T-helper 1 cell treated with Interleukin-12 subunit alpha and Interleukin-12 subunit beta and Interleukin-4 antibody, amounts not matched to agents 30 μg/mL and 1 μg/mL, for 36 hours (primary cell): ENCODE measurements at regions not wholly inside any gene's neighbourhood (a gene's known extent, or its start where the extent isn't known, plus 50 kb on each side); places are given as distances from the start of the nearest gene placed in this dataset.
"Not testable (repeated sequence)": the region's sequence is repeated elsewhere in the genome, so short reads cannot be mapped to it uniquely, and the experiment has no call there.

Source experiments
- H3K27ac Mint-ChIP-seq: one replicate; pipeline ENCODE4 v1.8.0; 2021; ENCODE audit warnings: mild to moderate bottlenecking, mixed read lengths
- H3K27me3 Mint-ChIP-seq: one replicate; pipeline ENCODE4 v1.8.0; 2021; ENCODE audit warnings: low read depth, mixed read lengths
- H3K36me3 Mint-ChIP-seq: one replicate; pipeline ENCODE4 v1.8.0; 2021; ENCODE audit warnings: low read depth, mixed read lengths
- H3K4me1 Mint-ChIP-seq: one replicate; pipeline ENCODE4 v1.8.0; 2021; ENCODE audit warnings: low read depth, mixed read lengths
- H3K4me3 Mint-ChIP-seq: one replicate; pipeline ENCODE4 v1.8.0; 2021; ENCODE audit warnings: mild to moderate bottlenecking, moderate library complexity, mixed read lengths
- H3K9me3 Mint-ChIP-seq: one replicate; pipeline ENCODE4 v1.8.0; 2021; ENCODE audit warnings: mixed read lengths

GRCh38 chr6:8831366-8832152 lies 396.2 kb upstream of the SLC35B3 start:
- H3K4me3 Mint-ChIP-seq, result no peak overlapping the region
- no peak overlapping the region for H3K27ac Mint-ChIP-seq
- no peaks in the 10 kb centered on the region for H3K36me3 Mint-ChIP-seq
- H3K9me3 Mint-ChIP-seq, result no peaks in the 10 kb centered on the region
- no peaks in the 10 kb centered on the region for H3K4me1 Mint-ChIP-seq
- no peaks in the 10 kb centered on the region for H3K27me3 Mint-ChIP-seq

GRCh38 chr6:8830794-8831193 lies 395.4 kb upstream of the SLC35B3 start:
- Mint-ChIP-seq H3K9me3 (no peaks in the 10 kb centered on the region), H3K4me3 (no peak overlapping the region), H3K4me1 (no peaks in the 10 kb centered on the region), H3K27me3 (no peaks in the 10 kb centered on the region), H3K27ac (no peak overlapping the region), H3K36me3 (no peaks in the 10 kb centered on the region)

GRCh38 chr6:8829796-8830195 lies 394.5 kb upstream of the SLC35B3 start:
- Mint-ChIP-seq H3K4me3 (no peak overlapping the region), H3K27ac (no peak overlapping the region), H3K27me3 (no peaks in the 10 kb centered on the region), H3K9me3 (no peaks in the 10 kb centered on the region), H3K36me3 (no peaks in the 10 kb centered on the region), H3K4me1 (no peaks in the 10 kb centered on the region)

- H3K27ac Mint-ChIP-seq, result no peak overlapping the region
- H3K4me1 Mint-ChIP-seq, result no peaks in the 10 kb centered on the region
- no peak overlapping the region for H3K4me3 Mint-ChIP-seq
- H3K36me3 Mint-ChIP-seq, result no peaks in the 10 kb centered on the region
- no peaks in the 10 kb centered on the region for H3K27me3 Mint-ChIP-seq
- no peaks in the 10 kb centered on the region for H3K9me3 Mint-ChIP-seq
These were observed 394.0 kb upstream of the SLC35B3 start for GRCh38 chr6:8829296-8829695.

- Mint-ChIP-seq H3K9me3 (no peaks in the 10 kb centered on the region), H3K36me3 (no peaks in the 10 kb centered on the region), H3K27ac (no peak overlapping the region), H3K4me3 (no peak overlapping the region), H3K4me1 (no peaks in the 10 kb centered on the region), H3K27me3 (no peaks in the 10 kb centered on the region)
These were observed 393.0 kb upstream of the SLC35B3 start for GRCh38 chr6:8828376-8828775.

- H3K9me3 Mint-ChIP-seq, result no peaks in the 10 kb centered on the region
- no peaks in the 10 kb centered on the region for H3K4me1 Mint-ChIP-seq
- H3K27me3 Mint-ChIP-seq, result no peaks in the 10 kb centered on the region
- H3K4me3 Mint-ChIP-seq, result no peak overlapping the region
- H3K36me3 Mint-ChIP-seq, result no peaks in the 10 kb centered on the region
- no peak overlapping the region for H3K27ac Mint-ChIP-seq
These were observed 390.4 kb upstream of the SLC35B3 start for GRCh38 chr6:8825726-8826125.

GRCh38 chr6:8821981-8822381 lies 386.6 kb upstream of the SLC35B3 start:
- H3K36me3 Mint-ChIP-seq, result no peaks in the 10 kb centered on the region
- H3K27ac Mint-ChIP-seq, result no peak overlapping the region
- no peak overlapping the region for H3K4me3 Mint-ChIP-seq
- no peaks in the 10 kb centered on the region for H3K27me3 Mint-ChIP-seq
- no peaks in the 10 kb centered on the region for H3K4me1 Mint-ChIP-seq
- H3K9me3 Mint-ChIP-seq, result no peaks in the 10 kb centered on the region

GRCh38 chr6:8820313-8820712 lies 385.0 kb upstream of the SLC35B3 start:
- Mint-ChIP-seq H3K36me3 (no peaks in the 10 kb centered on the region), H3K4me1 (no peaks in the 10 kb centered on the region), H3K9me3 (no peaks in the 10 kb centered on the region), H3K4me3 (no peak overlapping the region), H3K27ac (no peak overlapping the region), H3K27me3 (no peaks in the 10 kb centered on the region)

GRCh38 chr6:8819446-8819845 lies 384.1 kb upstream of the SLC35B3 start:
- H3K36me3 Mint-ChIP-seq, result no peaks in the 10 kb centered on the region
- H3K4me1 Mint-ChIP-seq, result no peaks in the 10 kb centered on the region
- no peaks in the 10 kb centered on the region for H3K9me3 Mint-ChIP-seq
- no peak overlapping the region for H3K4me3 Mint-ChIP-seq
- no peak overlapping the region for H3K27ac Mint-ChIP-seq
- H3K27me3 Mint-ChIP-seq, result no peaks in the 10 kb centered on the region

- H3K9me3 Mint-ChIP-seq, result no peaks in the 10 kb centered on the region
- no peaks in the 10 kb centered on the region for H3K4me1 Mint-ChIP-seq
- H3K27ac Mint-ChIP-seq, result no peak overlapping the region
- no peak overlapping the region for H3K4me3 Mint-ChIP-seq
- H3K27me3 Mint-ChIP-seq, result no peaks in the 10 kb centered on the region
- no peaks in the 10 kb centered on the region for H3K36me3 Mint-ChIP-seq
These were observed 379.2 kb upstream of the SLC35B3 start for GRCh38 chr6:8814440-8815000.

GRCh38 chr6:8810325-8810724 lies 375.0 kb upstream of the SLC35B3 start:
- H3K9me3 Mint-ChIP-seq, result no peaks in the 10 kb centered on the region
- no peaks in the 10 kb centered on the region for H3K36me3 Mint-ChIP-seq
- H3K4me1 Mint-ChIP-seq, result no peaks in the 10 kb centered on the region
- H3K27me3 Mint-ChIP-seq, result no peaks in the 10 kb centered on the region
- no peak overlapping the region for H3K4me3 Mint-ChIP-seq
- H3K27ac Mint-ChIP-seq, result no peak overlapping the region

GRCh38 chr6:8809662-8810061 lies 374.3 kb upstream of the SLC35B3 start:
- no peak overlapping the region for H3K4me3 Mint-ChIP-seq
- no peaks in the 10 kb centered on the region for H3K9me3 Mint-ChIP-seq
- H3K27me3 Mint-ChIP-seq, result no peaks in the 10 kb centered on the region
- H3K27ac Mint-ChIP-seq, result no peak overlapping the region
- no peaks in the 10 kb centered on the region for H3K36me3 Mint-ChIP-seq
- no peaks in the 10 kb centered on the region for H3K4me1 Mint-ChIP-seq

- no peaks in the 10 kb centered on the region for H3K36me3 Mint-ChIP-seq
- H3K27me3 Mint-ChIP-seq, result no peaks in the 10 kb centered on the region
- H3K4me1 Mint-ChIP-seq, result no peaks in the 10 kb centered on the region
- H3K4me3 Mint-ChIP-seq, result no peak overlapping the region
- no peak overlapping the region for H3K27ac Mint-ChIP-seq
- no peaks in the 10 kb centered on the region for H3K9me3 Mint-ChIP-seq
These were observed 367.9 kb upstream of the SLC35B3 start for GRCh38 chr6:8803181-8803760.

- H3K27me3 Mint-ChIP-seq, H3K4me1 Mint-ChIP-seq, H3K36me3 Mint-ChIP-seq, H3K27ac Mint-ChIP-seq, H3K9me3 Mint-ChIP-seq, H3K4me3 Mint-ChIP-seq: not testable (repeated sequence)
These were observed 367.1 kb upstream of the SLC35B3 start for GRCh38 chr6:8802397-8802796.

GRCh38 chr6:8794420-8794819 lies 359.1 kb upstream of the SLC35B3 start:
- Mint-ChIP-seq H3K9me3 (no peaks in the 10 kb centered on the region), H3K27ac (no peak overlapping the region), H3K4me1 (no peaks in the 10 kb centered on the region), H3K4me3 (no peak overlapping the region), H3K27me3 (no peaks in the 10 kb centered on the region), H3K36me3 (no peaks in the 10 kb centered on the region)
